ENCODE measurements at regions not wholly inside any gene's neighbourhood (a gene's known extent, or its start where the extent isn't known, plus 50 kb on each side); places are given as distances from the start of the nearest gene placed in this dataset.

- no peaks in the 10 kb centered on the region for H3K27me3 ChIP-seq (ENCODE audit: insufficient read depth, low read length)
- CTCF ChIA-PET, result no interaction called here
- RAD21 ChIA-PET (ENCODE audit: low non-redundant PET in 1 of 2, low total read pairs in 2 of 2, uncharacterized antibody in 2 of 2, unreplicated experiment in 2 of 2), result no interaction called here
- POLR2A ChIA-PET, result no interaction called here
- H4K20me1 ChIP-seq (ENCODE audit: insufficient read depth), result no peaks in the 10 kb centered on the region
- no peak overlapping the region for H3K27ac ChIP-seq (ENCODE audit: low read depth, low read length)
- H3K36me3 ChIP-seq (ENCODE audit: control insufficient read depth in 1 of 2, insufficient read depth in 2 of 2, low read length in 2 of 2), result no peaks in the 10 kb centered on the region
- no TSS peak for BruUV-seq (replicated peaks)
- H3K79me2 ChIP-seq (ENCODE audit: insufficient read depth, low read length), result no peaks in the 10 kb centered on the region
- H3K4me3 ChIP-seq (replicated peaks in 1 of 2; ENCODE audit: low read depth in 1 of 2, low read length in 2 of 2), result no peak overlapping the region
- no peak for ATAC-seq
- intact Hi-C loops (cut with micrococcal nuclease), result no loop called here
- no peak for DNase-seq (ENCODE audit: low read depth, low spot score)
- H3K4me2 ChIP-seq (ENCODE audit: low read length), result no peak overlapping the region
- H3K9me2 ChIP-seq (ENCODE audit: insufficient read depth), result no peaks in the 10 kb centered on the region
- H2AFZ ChIP-seq (ENCODE audit: low read depth, low read length, poor library complexity, severe bottlenecking), result no peak overlapping the region
- no peak for TF ChIP-seq JUND (IDR thresholded peaks at IDR 0.05)
- no peak for TF ChIP-seq ATF3 (IDR thresholded peaks at IDR 0.05)
- no peak for TF ChIP-seq RAD21 (IDR thresholded peaks at IDR 0.05; ENCODE audit: low read depth)
- TF ChIP-seq EZH2phosphoT487 (IDR thresholded peaks at IDR 0.05; ENCODE audit: borderline replicate concordance), result no peak
- TF ChIP-seq POLR2AphosphoS5 (IDR thresholded peaks at IDR 0.05; ENCODE audit: low read depth, low read length), result no peak
- no peak for TF ChIP-seq CEBPB (IDR thresholded peaks at IDR 0.05; ENCODE audit: low read depth)
- TF ChIP-seq FOSL1 (IDR thresholded peaks at IDR 0.05; ENCODE audit: low read depth), result no peak
- TF ChIP-seq CTCF (IDR thresholded peaks at IDR 0.05 in 2 of 3, conservative IDR thresholded peaks at IDR 0.05 in 1 of 3; ENCODE audit: borderline replicate concordance in 1 of 3, insufficient read depth in 1 of 3, low read depth in 2 of 3, low read length in 2 of 3), result no peak
- TF ChIP-seq ELF1 (IDR thresholded peaks at IDR 0.05; ENCODE audit: borderline replicate concordance, low read depth), result no peak
- no peak for TF ChIP-seq EZH2 (IDR thresholded peaks at IDR 0.05)
- TF ChIP-seq SP1 (IDR thresholded peaks at IDR 0.05; ENCODE audit: low read depth), result no peak
- TF ChIP-seq SIN3A (IDR thresholded peaks at IDR 0.05; ENCODE audit: low read depth), result no peak
- no peak for TF ChIP-seq ZFX (IDR thresholded peaks at IDR 0.05)
- TF ChIP-seq REST (IDR thresholded peaks at IDR 0.05; ENCODE audit: low read depth), result no peak
- TF ChIP-seq MAX (IDR thresholded peaks at IDR 0.05), result no peak
- TF ChIP-seq TCF7L2 (IDR thresholded peaks at IDR 0.05; ENCODE audit: borderline replicate concordance, extremely low read depth, insufficient read depth, insufficient read length), result no peak
- TF ChIP-seq CBX3 (IDR thresholded peaks at IDR 0.05; ENCODE audit: low read depth), result no peak
- no peaks in the 10 kb centered on the region for H3K9me3 ChIP-seq (ENCODE audit: control insufficient read depth in 1 of 2, insufficient read depth in 1 of 2, low read depth in 1 of 2, low read length in 2 of 2)
- H3K9ac ChIP-seq (ENCODE audit: low read length), result no peak overlapping the region
- H3K4me1 ChIP-seq (ENCODE audit: control insufficient read depth in 1 of 2, insufficient read depth in 2 of 2, low read length in 2 of 2), result no peaks in the 10 kb centered on the region
Measured at GRCh38 chrX:38974542-38974941, 173.3 kb downstream of the MID1IP1 start.

Measured in HCT116 (cell line).